ENCODE measurements at regions not wholly inside any gene's neighbourhood (a gene's known extent, or its start where the extent isn't known, plus 50 kb on each side); places are given as distances from the start of the nearest gene placed in this dataset.

DNA sequence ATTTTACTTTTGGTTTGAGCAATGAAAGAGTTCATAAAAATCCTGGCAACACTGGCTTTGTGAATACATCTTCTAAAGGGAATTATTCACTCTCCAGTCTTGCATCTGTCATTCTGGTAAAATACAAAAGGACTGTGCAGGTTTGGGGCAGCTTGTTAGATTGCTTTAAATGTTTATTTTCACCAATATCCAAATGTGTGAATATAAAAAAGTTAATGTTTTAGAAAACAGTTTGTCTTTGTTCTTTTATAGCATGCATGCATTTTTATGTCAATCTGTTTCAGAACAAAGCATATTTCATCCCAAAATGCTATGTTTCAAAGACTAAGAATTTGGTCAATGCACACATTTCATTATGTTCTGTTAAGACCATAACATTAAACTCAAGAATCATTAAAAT lies 1145.4 kb downstream of the OLFM4 start:
- intact Hi-C loops (cut with DNase I): no loop called here
- no peak overlapping the region for H3K4me3 ChIP-seq
- H3K27ac ChIP-seq (replicated peaks in 1 of 4): no peak overlapping the region
- no peaks in the 10 kb centered on the region for H3K9me3 ChIP-seq
- TF ChIP-seq POLR2AphosphoS5 (IDR thresholded peaks at IDR 0.05) (no peak), EP300 (IDR thresholded peaks at IDR 0.05) (no peak), POLR2A (IDR thresholded peaks at IDR 0.05; ENCODE audit: low read depth) (no peak)
- TF ChIP-seq, protein P1, sequence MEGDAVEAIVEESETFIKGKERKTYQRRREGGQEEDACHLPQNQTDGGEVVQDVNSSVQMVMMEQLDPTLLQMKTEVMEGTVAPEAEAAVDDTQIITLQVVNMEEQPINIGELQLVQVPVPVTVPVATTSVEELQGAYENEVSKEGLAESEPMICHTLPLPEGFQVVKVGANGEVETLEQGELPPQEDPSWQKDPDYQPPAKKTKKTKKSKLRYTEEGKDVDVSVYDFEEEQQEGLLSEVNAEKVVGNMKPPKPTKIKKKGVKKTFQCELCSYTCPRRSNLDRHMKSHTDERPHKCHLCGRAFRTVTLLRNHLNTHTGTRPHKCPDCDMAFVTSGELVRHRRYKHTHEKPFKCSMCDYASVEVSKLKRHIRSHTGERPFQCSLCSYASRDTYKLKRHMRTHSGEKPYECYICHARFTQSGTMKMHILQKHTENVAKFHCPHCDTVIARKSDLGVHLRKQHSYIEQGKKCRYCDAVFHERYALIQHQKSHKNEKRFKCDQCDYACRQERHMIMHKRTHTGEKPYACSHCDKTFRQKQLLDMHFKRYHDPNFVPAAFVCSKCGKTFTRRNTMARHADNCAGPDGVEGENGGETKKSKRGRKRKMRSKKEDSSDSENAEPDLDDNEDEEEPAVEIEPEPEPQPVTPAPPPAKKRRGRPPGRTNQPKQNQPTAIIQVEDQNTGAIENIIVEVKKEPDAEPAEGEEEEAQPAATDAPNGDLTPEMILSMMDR (IDR thresholded peaks at IDR 0.05): no peak
- H3K4me1 ChIP-seq: no peaks in the 10 kb centered on the region
- H3K36me3 ChIP-seq: no peaks in the 10 kb centered on the region
- no peaks in the 10 kb centered on the region for H3K27me3 ChIP-seq
- DNase-seq (ENCODE audit: extremely low spot score): no peak

DNA sequence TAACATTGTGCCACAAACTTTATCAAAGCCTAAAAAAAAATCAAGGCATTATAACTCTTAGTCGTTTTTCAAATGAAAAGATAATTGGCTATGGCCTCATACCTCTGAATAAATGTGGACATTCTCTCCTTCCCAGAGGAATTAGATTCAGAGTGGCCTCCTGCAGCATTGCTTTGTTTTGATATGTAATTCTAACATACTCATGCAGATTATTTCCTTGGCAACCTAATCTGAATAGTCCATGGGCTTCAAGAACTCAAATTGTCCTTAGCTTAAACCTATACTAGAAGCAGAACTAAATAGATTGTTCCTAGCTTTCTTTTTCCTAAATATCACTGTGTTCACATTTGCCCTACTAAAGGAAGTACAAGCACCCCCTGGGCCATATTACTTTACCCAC lies 1146.9 kb downstream of the OLFM4 start:
- no peak overlapping the region for H3K4me3 ChIP-seq
- intact Hi-C loops (cut with DNase I): no loop called here
- WGBS: 78% methylated on average over 1 of the region's 1 CpG
- no peak for TF ChIP-seq EP300 (IDR thresholded peaks at IDR 0.05)
- TF ChIP-seq, protein P1 (IDR thresholded peaks at IDR 0.05): no peak
- TF ChIP-seq POLR2A (IDR thresholded peaks at IDR 0.05; ENCODE audit: low read depth): no peak
- no peak for TF ChIP-seq POLR2AphosphoS5 (IDR thresholded peaks at IDR 0.05)
- H3K9me3 ChIP-seq: no peaks in the 10 kb centered on the region
- H3K27ac ChIP-seq (replicated peaks in 1 of 4): no peak overlapping the region
- peaks cover 0 to 4% (median 0%) of the 10 kb centered on the region in 4 donors for H3K27me3 ChIP-seq
- DNase-seq (ENCODE audit: extremely low spot score): no peak
- no peaks in the 10 kb centered on the region for H3K36me3 ChIP-seq
- H3K4me1 ChIP-seq: no peaks in the 10 kb centered on the region

DNA sequence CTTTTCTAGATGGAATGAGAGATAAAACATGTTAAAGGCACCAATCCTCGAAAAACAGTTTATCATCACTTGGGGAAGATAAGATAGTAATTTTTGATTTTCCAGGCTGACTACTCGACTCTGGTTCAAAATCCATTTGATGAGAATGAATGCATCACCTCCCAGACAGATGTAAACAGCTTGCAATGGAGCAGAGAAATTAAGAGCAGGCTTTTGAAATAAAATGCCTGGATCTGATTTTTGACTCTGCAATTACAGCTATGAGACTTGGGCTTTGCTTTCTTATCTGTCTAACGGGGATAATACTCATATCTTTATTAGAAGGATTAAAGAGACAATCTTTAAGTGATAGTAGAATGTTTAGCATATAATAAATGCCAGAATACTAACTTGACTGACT lies 1148.9 kb downstream of the OLFM4 start:
- no peak for TF ChIP-seq POLR2AphosphoS5 (IDR thresholded peaks at IDR 0.05)
- no peak for TF ChIP-seq EP300 (IDR thresholded peaks at IDR 0.05)
- TF ChIP-seq, protein P1 (IDR thresholded peaks at IDR 0.05): no peak
- no peak for TF ChIP-seq POLR2A (IDR thresholded peaks at IDR 0.05; ENCODE audit: low read depth)
- intact Hi-C loops (cut with DNase I): no loop called here

DNA sequence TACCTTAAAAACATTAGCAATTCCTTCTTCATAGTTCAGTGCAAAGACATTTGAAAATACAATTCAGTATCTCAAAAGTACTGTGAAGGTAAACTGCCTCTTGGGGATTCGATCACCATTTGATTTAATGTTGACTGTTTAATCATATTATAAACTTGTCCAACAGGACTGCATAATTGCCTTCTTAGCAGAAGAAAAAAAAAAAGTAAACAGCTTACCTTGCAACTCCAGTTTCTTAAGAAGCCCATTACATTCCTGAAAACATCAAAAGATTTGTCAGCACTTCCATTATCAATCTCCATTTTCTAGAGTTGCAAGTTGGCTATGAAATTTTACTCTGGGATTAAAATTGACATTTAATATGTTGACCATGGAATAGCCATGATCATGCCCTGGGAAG lies 1154.6 kb downstream of the OLFM4 start:
- no peak for DNase-seq (ENCODE audit: extremely low spot score)
- intact Hi-C loops (cut with DNase I): no loop called here

More for the DNA sequence above, 1148.9 kb downstream of the OLFM4 start:
- WGBS: 75% methylated on average over 3 of the region's 3 CpGs
- H3K27me3 ChIP-seq: peaks cover 0 to 4% (median 2%) of the 10 kb centered on the region in 4 donors
- no peaks in the 10 kb centered on the region for H3K36me3 ChIP-seq
- H3K9me3 ChIP-seq: no peaks in the 10 kb centered on the region
- H3K27ac ChIP-seq (replicated peaks in 1 of 4): no peak overlapping the region
- H3K4me3 ChIP-seq: no peak overlapping the region
- no peak for DNase-seq (ENCODE audit: extremely low spot score)
- no peaks in the 10 kb centered on the region for H3K4me1 ChIP-seq

More for the DNA sequence above, 1154.6 kb downstream of the OLFM4 start:
- Histone ChIP-seq H3K36me3 (no peaks in the 10 kb centered on the region), H3K27ac (replicated peaks in 1 of 4) (no peak overlapping the region), H3K27me3 (peaks cover 0 to 4% (median 2%) of the 10 kb centered on the region in 4 donors), H3K4me1 (no peaks in the 10 kb centered on the region), H3K9me3 (no peaks in the 10 kb centered on the region), H3K4me3 (no peak overlapping the region)
- no peak for TF ChIP-seq POLR2AphosphoS5 (IDR thresholded peaks at IDR 0.05)
- TF ChIP-seq POLR2A (IDR thresholded peaks at IDR 0.05; ENCODE audit: low read depth): no peak
- TF ChIP-seq, protein P1 (IDR thresholded peaks at IDR 0.05): no peak
- TF ChIP-seq EP300 (IDR thresholded peaks at IDR 0.05): no peak
- 42% methylated on average over 1 of the region's 1 CpG for WGBS

Measured in esophagus muscularis mucosa (tissue), 4 donors.